NCI-H2227 treated with DMSO at 0.1 percent for 48 hours (cell line): ENCODE measurements at regions not wholly inside any gene's neighbourhood (a gene's known extent, or its start where the extent isn't known, plus 50 kb on each side); places are given as distances from the start of the nearest gene placed in this dataset.
"Not testable (repeated sequence)": the region's sequence is repeated elsewhere in the genome, so short reads cannot be mapped to it uniquely, and the experiment has no call there.

Experiments used
- DNase-seq: peaks from one replicate; lab custom pipeline; 2025; lab: John Stamatoyannopoulos, UW

- peak; percentile 52 for DNase-seq
These were observed 128.2 kb upstream of the RASEF start for GRCh38 chr9:83191154-83191553.

- not testable (repeated sequence) for DNase-seq
These were observed 126.1 kb upstream of the RASEF start for GRCh38 chr9:83189026-83189425.

GRCh38 chr9:83188277-83188676, 125.3 kb upstream of the RASEF start:
- no peak for DNase-seq

GRCh38 chr9:83186155-83186737, 123.3 kb upstream of the RASEF start:
- DNase-seq, result no peak

GRCh38 chr9:83185488-83186154, 122.7 kb upstream of the RASEF start:
- DNase-seq, result no peak

GRCh38 chr9:83183621-83184020, 120.7 kb upstream of the RASEF start:
- DNase-seq, result no peak

GRCh38 chr9:83182071-83182470, 119.1 kb upstream of the RASEF start:
- no peak for DNase-seq

- no peak for DNase-seq
These were observed 115.8 kb upstream of the RASEF start for GRCh38 chr9:83178717-83179116.

GRCh38 chr9:83177747-83178146, 114.8 kb upstream of the RASEF start:
- DNase-seq, result no peak

GRCh38 chr9:83167126-83167525, 104.2 kb upstream of the RASEF start:
- no peak for DNase-seq

- DNase-seq, result peak; percentile 8
These were observed 103.4 kb upstream of the RASEF start for GRCh38 chr9:83166372-83166771.

GRCh38 chr9:83155733-83156132, 92.8 kb upstream of the RASEF start:
- no peak for DNase-seq

- DNase-seq, result no peak
These were observed 91.9 kb upstream of the RASEF start for GRCh38 chr9:83154821-83155220.

GRCh38 chr9:83154087-83154736, 91.3 kb upstream of the RASEF start:
- DNase-seq, result no peak

- DNase-seq, result no peak
These were observed 90.1 kb upstream of the RASEF start for GRCh38 chr9:83153030-83153429.

GRCh38 chr9:83151627-83152137, 88.7 kb upstream of the RASEF start:
- no peak for DNase-seq

- no peak for DNase-seq
These were observed 84.6 kb upstream of the RASEF start for GRCh38 chr9:83147315-83148149.

GRCh38 chr9:83146325-83146724, 83.4 kb upstream of the RASEF start:
- DNase-seq, result no peak

- no peak for DNase-seq
These were observed 81.5 kb upstream of the RASEF start for GRCh38 chr9:83144492-83144891.

- no peak for DNase-seq
These were observed 79.4 kb upstream of the RASEF start for GRCh38 chr9:83142389-83142788.

- no peak for DNase-seq
These were observed 78.9 kb upstream of the RASEF start for GRCh38 chr9:83141887-83142286.

GRCh38 chr9:83140061-83140460, 77.1 kb upstream of the RASEF start:
- DNase-seq, result no peak
